ENCODE measurements at regions not wholly inside any gene's neighbourhood (a gene's known extent, or its start where the extent isn't known, plus 50 kb on each side); places are given as distances from the start of the nearest gene placed in this dataset.
"Not testable (repeated sequence)": the region's sequence is repeated elsewhere in the genome, so short reads cannot be mapped to it uniquely, and the experiment has no call there.

GRCh38 chr3:22401499-22401898 lies 650.5 kb upstream of the ZNF385D start:
- DNase-seq = no peak

DNA sequence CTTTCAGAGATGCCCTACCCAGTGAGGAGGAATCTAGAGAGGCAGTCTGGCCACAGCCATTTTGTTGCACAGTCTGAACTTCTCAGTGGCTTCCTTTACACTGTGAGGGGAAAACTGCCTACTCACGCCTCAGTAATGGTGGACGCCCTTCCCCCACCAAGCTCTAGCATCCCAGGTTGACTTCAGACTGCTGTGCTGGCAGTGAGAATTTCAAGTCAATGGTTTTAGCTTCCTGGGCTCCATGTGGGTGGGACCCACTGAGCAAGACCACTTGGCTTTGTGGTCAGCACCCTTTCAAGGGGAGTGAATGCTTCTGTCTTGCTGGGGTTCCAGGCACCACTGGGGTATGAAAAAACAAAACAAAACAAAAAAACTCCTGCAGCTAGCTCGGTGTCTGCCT lies 663.2 kb upstream of the ZNF385D start:
- no peak for DNase-seq

DNA sequence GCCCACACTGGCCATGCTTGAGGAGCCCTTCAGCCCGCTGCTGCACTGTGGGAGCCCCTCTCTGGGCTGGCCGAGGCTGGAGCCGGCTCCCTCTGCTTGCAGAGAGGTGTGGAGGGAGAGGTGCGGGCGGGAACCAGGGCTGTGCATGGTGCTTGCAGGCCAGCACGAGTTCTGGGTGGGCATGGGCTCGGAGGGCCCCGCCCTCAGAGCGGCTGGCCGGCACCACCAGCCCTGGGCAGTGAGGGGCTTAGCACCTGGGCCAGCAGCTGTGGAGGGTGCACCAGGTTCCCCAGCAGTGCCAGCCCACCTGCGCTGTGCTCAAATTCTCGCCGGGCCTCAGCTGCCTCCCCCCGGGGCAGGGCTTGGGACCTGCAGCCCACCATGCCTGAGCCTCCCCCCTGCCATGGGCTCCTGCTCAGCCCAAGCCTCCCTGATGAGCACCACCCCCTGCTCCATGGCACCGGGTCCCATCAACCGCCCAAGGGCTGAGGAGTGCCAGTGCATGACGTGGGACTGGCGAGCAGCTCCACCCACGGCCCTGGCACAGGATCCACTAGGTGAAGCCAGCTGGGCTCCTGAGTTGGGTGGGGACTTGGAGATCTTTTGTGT lies 665.9 kb upstream of the ZNF385D start:
- DNase-seq = not testable (repeated sequence)

DNA sequence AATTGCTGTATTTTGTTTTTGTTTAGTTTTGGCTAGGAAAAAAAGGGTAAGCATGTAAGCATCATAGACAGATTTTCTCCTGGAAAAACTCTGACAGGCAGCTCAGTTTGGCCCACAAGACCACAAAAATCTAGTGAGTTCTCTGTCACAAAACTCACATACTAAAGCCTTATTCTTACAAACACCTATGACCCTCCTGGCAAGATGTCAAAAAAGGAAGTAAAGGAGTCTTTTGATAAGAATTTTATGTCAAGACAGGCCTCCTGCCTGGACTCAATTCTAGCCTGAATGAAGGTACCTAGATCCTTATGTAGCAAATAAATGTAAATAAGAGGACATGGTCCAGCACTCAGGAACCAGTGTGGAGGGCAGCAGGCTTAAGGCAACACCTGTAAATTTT lies 668.3 kb upstream of the ZNF385D start:
- DNase-seq = no peak

- no peak for DNase-seq
These were observed 670.6 kb upstream of the ZNF385D start for GRCh38 chr3:22421589-22421988.

GRCh38 chr3:22431334-22431733 lies 680.3 kb upstream of the ZNF385D start:
- no peak for DNase-seq

DNA sequence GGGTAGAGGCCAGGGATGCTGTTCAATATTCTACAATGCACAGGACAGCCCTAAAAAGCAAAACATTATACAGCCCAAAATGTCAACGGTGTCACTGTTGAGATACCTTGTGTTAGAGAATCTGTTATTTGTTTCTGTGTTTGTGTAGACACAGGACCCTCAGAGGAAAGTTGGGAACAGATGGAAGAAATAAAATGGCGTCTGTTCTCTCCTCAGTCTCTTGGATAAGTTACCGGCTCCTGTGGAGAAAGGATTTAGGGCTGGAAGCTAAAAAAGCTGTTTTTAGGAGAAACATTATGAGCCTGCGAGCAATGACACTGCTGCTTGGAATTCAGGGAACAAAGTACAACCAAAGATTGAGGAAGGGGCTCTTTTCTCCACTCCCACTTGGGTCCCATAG lies 688.6 kb upstream of the ZNF385D start:
- DNase-seq = no peak

GRCh38 chr3:22441711-22442110 lies 690.7 kb upstream of the ZNF385D start:
- no peak for DNase-seq

- no peak for DNase-seq
These were observed 692.7 kb upstream of the ZNF385D start for GRCh38 chr3:22443571-22444233.

DNA sequence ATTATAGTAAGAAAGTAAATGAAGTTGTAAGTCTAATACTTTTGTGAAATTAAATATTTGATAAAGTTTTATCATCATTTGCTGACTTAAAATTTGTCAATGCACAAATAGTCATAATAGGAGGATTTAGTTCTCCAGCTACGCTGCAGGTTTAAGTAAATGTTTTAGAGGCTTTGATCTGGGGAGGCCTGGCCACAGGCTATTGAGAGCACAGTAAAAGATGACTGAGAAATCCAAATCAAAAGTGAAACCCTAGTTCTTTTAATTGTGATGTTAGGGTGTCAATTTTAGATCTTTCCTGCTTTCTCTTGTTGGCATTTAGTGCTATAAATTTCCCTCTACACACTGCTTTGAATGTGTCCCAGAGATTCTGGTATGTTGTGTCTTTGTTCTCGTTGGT lies 694.3 kb upstream of the ZNF385D start:
- DNase-seq = not testable (repeated sequence)

DNA sequence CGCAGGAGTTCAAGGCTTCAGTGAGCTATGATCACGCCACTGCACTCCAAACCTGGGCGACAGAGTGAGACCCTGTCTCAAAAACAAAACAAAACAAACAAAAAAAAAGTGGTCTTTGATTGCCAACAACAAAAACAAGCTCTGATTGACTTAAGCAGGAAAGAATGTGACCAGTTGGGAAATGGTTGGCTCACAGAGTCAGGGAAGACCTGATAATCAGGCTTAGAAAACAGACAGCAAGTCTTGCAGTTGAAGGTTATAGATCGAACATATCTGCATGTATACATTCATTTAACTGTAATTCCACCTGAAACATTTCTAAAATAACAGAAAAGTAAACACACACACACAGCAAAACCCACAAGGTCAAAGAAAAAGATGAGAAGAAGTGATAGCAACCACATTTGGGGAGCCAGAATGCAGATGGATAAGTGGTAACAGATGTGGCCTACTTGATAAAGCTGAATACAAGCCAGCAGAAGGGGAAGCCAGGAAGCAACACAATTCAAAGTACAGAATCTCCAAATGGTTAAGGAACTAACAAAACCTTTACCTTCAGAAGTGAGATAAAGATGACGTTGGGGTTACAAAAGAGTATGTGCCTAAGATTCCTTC lies 699.9 kb upstream of the ZNF385D start:
- DNase-seq = no peak

DNA sequence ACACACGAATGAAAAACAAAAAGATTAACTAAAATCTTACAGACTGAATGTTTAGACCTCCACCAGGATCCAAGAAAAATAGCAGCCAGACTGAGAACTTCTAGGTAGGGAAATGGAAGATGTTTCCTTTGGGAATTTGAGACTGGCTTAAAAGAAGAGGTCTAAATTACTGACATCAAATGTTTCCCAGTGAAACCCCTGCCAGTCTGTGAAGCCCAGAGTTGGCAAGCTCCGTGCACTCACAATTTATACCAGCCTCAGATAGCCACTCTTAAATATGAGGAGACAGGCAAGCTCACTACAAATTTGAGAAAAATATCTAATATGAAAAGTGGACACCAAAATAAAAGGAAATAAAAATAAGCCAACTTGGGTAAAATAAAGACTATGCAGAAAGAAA lies 700.5 kb upstream of the ZNF385D start:
- DNase-seq = no peak

DNA sequence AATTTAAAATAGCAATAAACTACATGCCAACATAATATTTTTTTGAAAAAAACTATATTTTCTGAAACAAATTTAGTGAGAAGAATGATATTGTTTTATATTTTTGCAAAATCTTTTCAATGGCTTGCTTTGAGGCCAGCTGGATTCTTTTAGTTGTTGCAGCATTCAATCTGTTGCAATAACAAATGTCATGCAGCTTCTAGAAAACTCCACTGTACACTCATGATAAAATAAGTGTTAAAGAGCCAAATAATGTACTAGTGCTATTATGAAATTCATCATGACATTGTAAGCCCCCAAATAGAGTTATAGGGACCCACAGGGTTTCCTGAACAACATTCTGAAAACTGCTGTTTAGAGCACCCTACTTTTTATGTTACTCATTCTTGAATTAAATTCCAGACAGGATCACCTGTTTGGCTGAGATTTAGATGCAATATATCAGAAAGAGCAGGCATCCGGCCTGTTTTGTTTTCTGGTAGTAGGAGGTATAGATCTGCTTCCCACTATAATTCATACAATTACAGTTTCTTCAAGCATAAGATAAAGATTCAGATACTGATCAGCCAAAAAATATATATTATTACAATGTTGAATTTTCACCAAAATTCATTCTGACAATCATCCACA lies 703.0 kb upstream of the ZNF385D start:
- no peak for DNase-seq

DNA sequence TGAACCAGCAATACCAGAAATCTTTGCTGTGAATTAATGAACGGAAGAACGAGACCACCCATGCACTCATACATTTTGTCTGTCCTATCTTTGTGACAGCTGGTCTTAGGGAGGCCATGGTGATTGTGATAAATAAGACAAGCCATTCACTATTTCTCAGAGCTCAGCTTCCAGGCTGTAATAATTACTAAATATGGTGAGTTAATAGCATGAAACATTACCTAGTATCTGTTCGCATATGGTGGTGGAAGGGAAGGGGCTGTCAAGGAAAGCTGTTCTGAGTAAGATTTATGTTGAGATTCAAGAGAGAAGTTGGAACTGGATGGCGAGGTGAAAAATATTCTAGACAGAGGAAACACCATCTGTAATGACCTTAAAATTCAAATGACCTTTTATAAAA lies 719.0 kb upstream of the ZNF385D start:
- DNase-seq = no peak

DNA sequence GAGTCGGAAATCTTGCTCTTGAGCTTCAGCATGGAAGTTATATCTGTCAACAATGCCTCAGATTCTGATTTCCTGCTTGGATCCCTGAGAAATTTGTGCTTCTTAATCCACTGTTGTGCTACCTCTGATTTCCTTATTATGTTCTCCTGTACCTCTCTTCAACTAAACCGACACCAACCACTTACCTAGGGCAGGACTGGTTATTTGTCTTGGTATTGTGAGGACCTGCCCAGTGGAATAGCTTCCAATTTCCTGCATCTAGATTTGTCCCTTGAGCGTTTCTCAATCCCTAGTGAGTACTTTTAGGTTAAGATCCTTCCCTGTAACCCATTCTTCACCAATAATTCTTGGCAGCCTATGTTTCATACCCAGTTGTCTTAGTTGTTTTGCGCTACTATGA lies 720.5 kb upstream of the ZNF385D start:
- DNase-seq = no peak

- DNase-seq = no peak
These were observed 723.9 kb upstream of the ZNF385D start for GRCh38 chr3:22474706-22475445.

- DNase-seq = no peak
These were observed 724.7 kb upstream of the ZNF385D start for GRCh38 chr3:22475665-22476240.

DNA sequence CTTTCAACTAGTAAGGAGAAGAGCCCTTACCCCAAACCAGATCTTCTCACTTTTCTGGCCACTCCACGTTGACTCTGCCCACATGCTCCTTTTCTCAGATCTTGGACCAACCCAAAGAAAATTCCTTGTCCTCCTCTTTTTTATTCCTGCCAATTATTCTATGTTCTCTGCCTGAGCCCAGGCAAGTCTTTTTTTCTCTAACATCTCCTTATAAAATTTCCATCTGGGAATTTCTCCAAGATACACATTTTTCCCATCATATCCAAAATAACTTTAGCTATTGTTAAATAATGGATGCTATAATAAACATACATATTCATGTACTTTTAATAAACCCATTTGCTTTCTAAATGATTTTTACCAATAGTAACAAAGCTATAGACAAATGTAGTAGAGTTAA lies 726.0 kb upstream of the ZNF385D start:
- DNase-seq = no peak

GRCh38 chr3:22485954-22486353 lies 717.2 kb upstream of the UBE2E2 start:
- no peak for DNase-seq

- no peak for DNase-seq
These were observed 712.4 kb upstream of the UBE2E2 start for GRCh38 chr3:22490747-22491146.

DNA sequence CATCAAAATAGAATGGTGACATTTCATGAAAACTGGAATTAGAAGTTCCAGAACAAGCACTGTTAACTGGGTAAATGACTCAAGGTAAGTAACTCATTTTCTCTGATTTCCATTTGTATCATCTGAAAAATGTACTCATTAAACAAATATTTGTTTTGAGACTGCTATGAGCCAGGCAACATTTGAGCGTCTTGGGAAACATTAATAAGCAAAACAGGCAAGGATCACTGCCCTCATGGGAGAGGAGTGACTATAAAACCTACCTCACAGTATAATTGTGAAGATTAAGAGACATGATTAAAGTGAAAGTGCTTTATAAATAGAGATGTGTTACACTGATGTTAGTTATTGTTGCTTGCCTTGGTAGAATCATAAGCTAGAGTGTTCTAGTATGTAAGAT lies 711.8 kb upstream of the UBE2E2 start:
- no peak for DNase-seq

- DNase-seq = no peak
These were observed 710.8 kb upstream of the UBE2E2 start for GRCh38 chr3:22492342-22492741.

- no peak for DNase-seq
These were observed 707.9 kb upstream of the UBE2E2 start for GRCh38 chr3:22495241-22495640.

All from NCI-H345 (cell line).